ENCODE measurements at regions not wholly inside any gene's neighbourhood (a gene's known extent, or its start where the extent isn't known, plus 50 kb on each side); places are given as distances from the start of the nearest gene placed in this dataset.

- Histone ChIP-seq H3K27me3 (ENCODE audit: insufficient read depth, low read length, poor library complexity) (no peaks in the 10 kb centered on the region), H2BK120ac (ENCODE audit: low read depth, low read length) (no peak overlapping the region), H3K4me3 (ENCODE audit: low read length) (no peak overlapping the region), H4K8ac (ENCODE audit: low read depth, low read length) (no peak overlapping the region), H3K4me2 (ENCODE audit: low read length) (no peak overlapping the region), H3K56ac (ENCODE audit: low read length) (no peak overlapping the region), H3K79me1 (ENCODE audit: low read length) (no peaks in the 10 kb centered on the region), H2BK15ac (replicated peaks; ENCODE audit: low read depth) (no peak overlapping the region), H3K18ac (ENCODE audit: low read length) (no peak overlapping the region), H3K27ac (ENCODE audit: low read depth, low read length) (no peak overlapping the region), H3K9ac (ENCODE audit: low read length) (no peak overlapping the region), H2AK5ac (ENCODE audit: low read length) (no peak overlapping the region), H4K5ac (ENCODE audit: low read length) (no peak overlapping the region), H3K36me3 (ENCODE audit: control insufficient read depth, insufficient read depth, low read length) (no peaks in the 10 kb centered on the region), H3K79me2 (ENCODE audit: control insufficient read depth, insufficient read depth, low read length) (no peaks in the 10 kb centered on the region), H3K4me1 (ENCODE audit: control insufficient read depth, low read depth, low read length) (no peaks in the 10 kb centered on the region), H3K23ac (ENCODE audit: low read length) (no peak overlapping the region), H3K4ac (ENCODE audit: low read depth, low read length) (no peak overlapping the region), H2BK5ac (ENCODE audit: low read length) (no peak overlapping the region)
- DNase-seq = no peak
- WGBS (ENCODE audit: extremely low coverage, insufficient coverage, low lambda C conversion rate) = no CpG with 5 or more reads among the region's 5 CpGs
Measured at GRCh38 chr18:6493194-6493593, 78.5 kb upstream of the L3MBTL4 start.

DNA sequence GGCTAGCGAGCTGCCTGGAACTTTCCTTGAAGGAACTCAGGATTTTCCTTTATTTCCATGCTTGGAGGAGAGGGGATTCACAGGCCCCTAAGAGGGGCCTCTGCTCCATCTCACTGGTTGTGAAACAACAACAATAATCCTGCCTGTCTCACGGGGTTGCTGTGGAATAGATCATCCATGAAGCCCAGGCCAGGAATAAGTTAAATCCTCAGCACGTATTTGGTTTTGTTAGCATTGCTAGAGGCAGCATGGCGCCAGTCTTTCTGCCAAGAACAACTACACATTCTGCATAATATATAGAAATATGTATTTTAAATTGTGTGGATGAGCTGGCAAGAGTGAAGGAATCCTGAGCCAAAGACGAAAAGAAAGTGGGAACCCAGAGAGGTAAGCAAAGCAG is 80.8 kb upstream of the L3MBTL4 start:
- Histone ChIP-seq H4K8ac (ENCODE audit: low read depth, low read length) (no peak overlapping the region), H2BK5ac (ENCODE audit: low read length) (no peak overlapping the region), H2BK120ac (ENCODE audit: low read depth, low read length) (no peak overlapping the region), H3K56ac (ENCODE audit: low read length) (no peak overlapping the region), H3K27me3 (ENCODE audit: insufficient read depth, low read length, poor library complexity) (no peaks in the 10 kb centered on the region), H3K9ac (ENCODE audit: low read length) (no peak overlapping the region), H3K4ac (ENCODE audit: low read depth, low read length) (no peak overlapping the region), H3K27ac (ENCODE audit: low read depth, low read length) (no peak overlapping the region), H2BK15ac (replicated peaks; ENCODE audit: low read depth) (no peak overlapping the region), H3K79me2 (ENCODE audit: control insufficient read depth, insufficient read depth, low read length) (no peaks in the 10 kb centered on the region), H3K4me1 (ENCODE audit: control insufficient read depth, low read depth, low read length) (no peaks in the 10 kb centered on the region), H3K4me3 (ENCODE audit: low read length) (no peak overlapping the region), H3K23ac (ENCODE audit: low read length) (no peak overlapping the region), H3K4me2 (ENCODE audit: low read length) (no peak overlapping the region), H4K5ac (ENCODE audit: low read length) (no peak overlapping the region), H3K79me1 (ENCODE audit: low read length) (no peaks in the 10 kb centered on the region), H3K36me3 (ENCODE audit: control insufficient read depth, insufficient read depth, low read length) (no peaks in the 10 kb centered on the region), H2AK5ac (ENCODE audit: low read length) (no peak overlapping the region), H3K18ac (ENCODE audit: low read length) (no peak overlapping the region)
- DNase-seq = no peak
- WGBS (ENCODE audit: extremely low coverage, insufficient coverage, low lambda C conversion rate) = no CpG with 5 or more reads among the region's 5 CpGs

DNA sequence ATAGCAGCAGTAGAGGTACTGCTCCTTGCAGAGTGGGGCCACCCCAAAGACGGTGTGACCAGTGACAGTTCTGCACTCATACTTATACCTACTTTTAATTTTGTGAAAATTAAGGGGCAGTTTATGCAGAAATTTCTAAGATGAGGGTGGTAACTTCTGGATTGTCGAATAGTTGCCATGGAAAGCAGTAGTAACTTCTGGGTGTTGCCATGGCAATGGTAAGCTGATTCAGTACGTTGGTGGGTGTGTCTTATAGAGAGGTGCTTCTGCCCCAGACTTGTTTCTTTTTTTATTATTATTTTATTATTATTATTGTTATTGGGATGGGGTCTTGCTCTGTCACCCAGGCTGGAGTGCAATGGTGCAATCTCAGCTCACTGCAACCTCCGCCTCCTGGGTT is 82.8 kb upstream of the L3MBTL4 start:
- H3K79me2 ChIP-seq (ENCODE audit: control insufficient read depth, insufficient read depth, low read length) = no peaks in the 10 kb centered on the region
- no peak overlapping the region for H3K56ac ChIP-seq (ENCODE audit: low read length)
- H3K4me3 ChIP-seq (ENCODE audit: low read length) = no peak overlapping the region
- H3K27me3 ChIP-seq (ENCODE audit: insufficient read depth, low read length, poor library complexity) = no peaks in the 10 kb centered on the region
- no peak overlapping the region for H4K8ac ChIP-seq (ENCODE audit: low read depth, low read length)
- H2BK120ac ChIP-seq (ENCODE audit: low read depth, low read length) = no peak overlapping the region
- H3K23ac ChIP-seq (ENCODE audit: low read length) = no peak overlapping the region
- no peak overlapping the region for H4K5ac ChIP-seq (ENCODE audit: low read length)
- no peak overlapping the region for H2AK5ac ChIP-seq (ENCODE audit: low read length)
- H2BK5ac ChIP-seq (ENCODE audit: low read length) = no peak overlapping the region
- no CpG with 5 or more reads among the region's 4 CpGs for WGBS (ENCODE audit: extremely low coverage, insufficient coverage, low lambda C conversion rate)
- DNase-seq = peak; percentile 28
- H3K9ac ChIP-seq (ENCODE audit: low read length) = no peak overlapping the region
- H3K18ac ChIP-seq (ENCODE audit: low read length) = no peak overlapping the region
- no peak overlapping the region for H3K27ac ChIP-seq (ENCODE audit: low read depth, low read length)
- H3K36me3 ChIP-seq (ENCODE audit: control insufficient read depth, insufficient read depth, low read length) = no peaks in the 10 kb centered on the region
- H3K79me1 ChIP-seq (ENCODE audit: low read length) = no peaks in the 10 kb centered on the region
- H3K4me2 ChIP-seq (ENCODE audit: low read length) = no peak overlapping the region
- H3K4ac ChIP-seq (ENCODE audit: low read depth, low read length) = no peak overlapping the region
- H2BK15ac ChIP-seq (replicated peaks; ENCODE audit: low read depth) = no peak overlapping the region
- peaks cover 4% of the 10 kb centered on the region for H3K4me1 ChIP-seq (ENCODE audit: control insufficient read depth, low read depth, low read length)

- Histone ChIP-seq H3K27me3 (ENCODE audit: insufficient read depth, low read length, poor library complexity) (no peaks in the 10 kb centered on the region), H3K9ac (ENCODE audit: low read length) (no peak overlapping the region), H3K23ac (ENCODE audit: low read length) (no peak overlapping the region), H2AK5ac (ENCODE audit: low read length) (no peak overlapping the region), H3K27ac (ENCODE audit: low read depth, low read length) (no peak overlapping the region), H3K79me2 (ENCODE audit: control insufficient read depth, insufficient read depth, low read length) (no peaks in the 10 kb centered on the region), H2BK120ac (ENCODE audit: low read depth, low read length) (no peak overlapping the region), H3K79me1 (ENCODE audit: low read length) (no peaks in the 10 kb centered on the region), H3K36me3 (ENCODE audit: control insufficient read depth, insufficient read depth, low read length) (no peaks in the 10 kb centered on the region), H3K18ac (ENCODE audit: low read length) (no peak overlapping the region), H3K4me1 (ENCODE audit: control insufficient read depth, low read depth, low read length) (peaks cover 4% of the 10 kb centered on the region), H2BK15ac (replicated peaks; ENCODE audit: low read depth) (no peak overlapping the region), H2BK5ac (ENCODE audit: low read length) (no peak overlapping the region), H3K4me2 (ENCODE audit: low read length) (no peak overlapping the region), H3K56ac (ENCODE audit: low read length) (no peak overlapping the region), H4K5ac (ENCODE audit: low read length) (no peak overlapping the region), H3K4me3 (ENCODE audit: low read length) (no peak overlapping the region), H4K8ac (ENCODE audit: low read depth, low read length) (no peak overlapping the region), H3K4ac (ENCODE audit: low read depth, low read length) (no peak overlapping the region)
- no peak for DNase-seq
- WGBS (ENCODE audit: extremely low coverage, insufficient coverage, low lambda C conversion rate) = no CpG with 5 or more reads among the region's 2 CpGs
Measured at GRCh38 chr18:6498289-6498856, 83.7 kb upstream of the L3MBTL4 start.

GRCh38 chr18:6504605-6505497 is 90.1 kb upstream of the L3MBTL4 start:
- peak overlapping the region; percentile 5 for H2BK5ac ChIP-seq (ENCODE audit: low read length)
- no peak overlapping the region for H3K23ac ChIP-seq (ENCODE audit: low read length)
- H3K56ac ChIP-seq (ENCODE audit: low read length) = no peak overlapping the region
- H3K4me1 ChIP-seq (ENCODE audit: control insufficient read depth, low read depth, low read length) = peaks cover 4% of the 10 kb centered on the region
- DNase-seq = peak; percentile 34
- no peak overlapping the region for H3K4me2 ChIP-seq (ENCODE audit: low read length)
- no peak overlapping the region for H3K18ac ChIP-seq (ENCODE audit: low read length)
- no peak overlapping the region for H2BK15ac ChIP-seq (replicated peaks; ENCODE audit: low read depth)
- H3K36me3 ChIP-seq (ENCODE audit: control insufficient read depth, insufficient read depth, low read length) = no peaks in the 10 kb centered on the region
- no peak overlapping the region for H4K8ac ChIP-seq (ENCODE audit: low read depth, low read length)
- H2AK5ac ChIP-seq (ENCODE audit: low read length) = no peak overlapping the region
- no peak overlapping the region for H2BK120ac ChIP-seq (ENCODE audit: low read depth, low read length)
- H3K4ac ChIP-seq (ENCODE audit: low read depth, low read length) = no peak overlapping the region
- no peak overlapping the region for H3K9ac ChIP-seq (ENCODE audit: low read length)
- H3K79me2 ChIP-seq (ENCODE audit: control insufficient read depth, insufficient read depth, low read length) = no peaks in the 10 kb centered on the region
- no CpG with 5 or more reads among the region's 5 CpGs for WGBS (ENCODE audit: extremely low coverage, insufficient coverage, low lambda C conversion rate)
- no peak overlapping the region for H3K27ac ChIP-seq (ENCODE audit: low read depth, low read length)
- no peak overlapping the region for H3K4me3 ChIP-seq (ENCODE audit: low read length)
- no peaks in the 10 kb centered on the region for H3K27me3 ChIP-seq (ENCODE audit: insufficient read depth, low read length, poor library complexity)
- H3K79me1 ChIP-seq (ENCODE audit: low read length) = no peaks in the 10 kb centered on the region
- no peak overlapping the region for H4K5ac ChIP-seq (ENCODE audit: low read length)
